GM12878 (cell line): ENCODE measurements at regions not wholly inside any gene's neighbourhood (a gene's known extent, or its start where the extent isn't known, plus 50 kb on each side); places are given as distances from the start of the nearest gene placed in this dataset.

ENCODE experiments used
- ATAC-seq: fragments of 200-7000 bp; cut with Tn5 transposase; 3 replicates; pipeline ENCODE4 v1.9.1; 2020; ENCODE audit warnings: mild to moderate bottlenecking, moderate library complexity
- BruUV-seq: library from RNA; stranded (reverse); fragments of 400-500 nt; replicated peaks from 2 replicates; lab custom pipeline; 2021; lab: Mats Ljungman, UMichigan
- CTCF ChIA-PET: fragments of 300-600 bp; sonication (Branson Sonifier 250); formaldehyde crosslinking; extraction: SDS; loops from one replicate; lab custom pipeline; 2021; ENCODE audit warnings: inconsistent platforms; lab: Yijun Ruan, JAX
- POLR2A ChIA-PET: fragments of 350-600 bp; formaldehyde crosslinking; extraction: SDS; loops from one replicate; lab custom pipeline; 2021; ENCODE audit warnings: inconsistent platforms; lab: Charles Lee
- RAD21 ChIA-PET: fragments of 300-600 bp; sonication (Branson Sonifier 250); formaldehyde crosslinking; loops from one replicate; lab custom pipeline; 2023; ENCODE audit warnings: antibody characterized with exemption; ENCODE audit not compliant: unreplicated experiment; lab: Charles Lee
- SMC1A ChIA-PET: fragments of 300-600 bp; sonication (Branson Sonifier 250); formaldehyde crosslinking; loops from one replicate; lab custom pipeline; 2023; ENCODE audit not compliant: unreplicated experiment, uncharacterized antibody; lab: Charles Lee
- DNase-seq: peaks from one replicate; pipeline ENCODE4 v3.0.0-alpha.2; 2011; ENCODE audit warnings: low read depth, low spot score
- FAIRE-seq: peaks from 3 replicates; lab custom pipeline; 2011; peaks lifted over from hg19 to GRCh38; lab: Jason Lieb, UNC
- H2AFZ ChIP-seq: 2 replicates; pipeline ENCODE4 v1.6.0; 2011; ENCODE audit warnings: low read depth, low read length, control low read depth; ENCODE audit not compliant: control insufficient read depth
- H3K27ac ChIP-seq: 2 replicates; pipeline ENCODE4 v1.5.1; 2011; ENCODE audit warnings: control low read depth; ENCODE audit not compliant: control insufficient read depth, insufficient read depth
- H3K27me3 ChIP-seq, 2 experiments: replicated peaks in 1 of 2; 2 replicates each; pipeline versions ENCODE4 v1.6.0 to v1.6.1; 2011; ENCODE audit warnings: low read length in 1 of 2; ENCODE audit not compliant: control insufficient read depth in 2 of 2, insufficient read depth in 2 of 2
- H3K36me3 ChIP-seq, 2 experiments: 2 replicates each; pipeline ENCODE4 v1.5.1; 2011; ENCODE audit warnings: low read length in 1 of 2; ENCODE audit not compliant: control insufficient read depth in 2 of 2, insufficient read depth in 2 of 2
- H3K4me1 ChIP-seq: 2 replicates; pipeline ENCODE4 v1.6.1; 2011; ENCODE audit warnings: mild to moderate bottlenecking, low read length, moderate library complexity, mixed read lengths; ENCODE audit not compliant: control insufficient read depth, insufficient read depth
- H3K4me2 ChIP-seq: 2 replicates; pipeline ENCODE4 v1.6.0; 2011; ENCODE audit warnings: control low read depth; ENCODE audit not compliant: control insufficient read depth, insufficient read depth
- H3K4me3 ChIP-seq: fragments of 200-600 bp; sonication (generic); 2 replicates; pipeline ENCODE4 v1.5.1; 2016
- H3K79me2 ChIP-seq: 2 replicates; pipeline ENCODE4 v1.6.0; 2011; ENCODE audit warnings: low read length; ENCODE audit not compliant: control insufficient read depth, insufficient read depth
- H3K9ac ChIP-seq: 2 replicates; pipeline ENCODE4 v1.8.0; 2011; ENCODE audit warnings: low read length, control low read depth, mixed read lengths; ENCODE audit not compliant: control insufficient read depth, insufficient read depth
- H3K9me3 ChIP-seq: replicated peaks from 3 replicates; pipeline ENCODE4 v1.5.1; 2011; ENCODE audit warnings: mild to moderate bottlenecking, low read length; ENCODE audit not compliant: control insufficient read depth, insufficient read depth
- H4K20me1 ChIP-seq: 2 replicates; pipeline ENCODE4 v1.6.0; 2011; ENCODE audit not compliant: control insufficient read depth, insufficient read depth
- CHD1 ChIP-seq: IDR thresholded peaks from 2 replicates; pipeline ENCODE4 v1.6.1; 2012; ENCODE audit warnings: low read depth, low read length, improper control_type of control experiment
- CREM ChIP-seq: IDR thresholded peaks from 2 replicates; pipeline ENCODE4 v1.6.1; 2014; ENCODE audit warnings: antibody characterized with exemption, low read depth
- CUX1 ChIP-seq: IDR thresholded peaks from 2 replicates; pipeline ENCODE4 v1.6.1; 2012; ENCODE audit warnings: improper control_type of control experiment, low read depth, low read length; ENCODE audit not compliant: insufficient replicate concordance
- E2F8 ChIP-seq: fragments of 450-650 bp; IDR thresholded peaks from 2 replicates; pipeline ENCODE4 v1.6.1; 2018; ENCODE audit warnings: mild to moderate bottlenecking, low read depth, moderate library complexity; ENCODE audit not compliant: partially characterized antibody
- HDAC6 ChIP-seq: fragments of 200-600 bp; sonication (generic); IDR thresholded peaks from one replicate; pipeline ENCODE4 v1.8.0; 2017; ENCODE audit warnings: antibody characterized with exemption; ENCODE audit not compliant: unreplicated experiment
- MEF2A ChIP-seq: IDR thresholded peaks from 2 replicates; pipeline ENCODE4 v1.6.1; 2011; ENCODE audit warnings: low read depth, mild to moderate bottlenecking, low read length, moderate library complexity; ENCODE audit not compliant: insufficient read depth
- NR2C1 ChIP-seq: fragments of 450-650 bp; IDR thresholded peaks from 2 replicates; pipeline ENCODE4 v1.6.1; 2017; ENCODE audit warnings: antibody characterized with exemption, mild to moderate bottlenecking, moderate library complexity
- RFX5 ChIP-seq: IDR thresholded peaks from 2 replicates; pipeline ENCODE4 v1.6.1; 2011; ENCODE audit warnings: low read depth, low read length, improper control_type of control experiment
- SMAD1 ChIP-seq: fragments of 450-650 bp; IDR thresholded peaks from 2 replicates; pipeline ENCODE4 v1.6.1; 2018; ENCODE audit warnings: mild to moderate bottlenecking, low read depth; ENCODE audit not compliant: partially characterized antibody
- TARDBP ChIP-seq: IDR thresholded peaks from 2 replicates; pipeline ENCODE4 v1.6.1; 2016; ENCODE audit warnings: borderline replicate concordance
- WRNIP1 ChIP-seq: IDR thresholded peaks from 2 replicates; pipeline ENCODE4 v1.6.1; 2011; ENCODE audit warnings: low read depth, low read length, improper control_type of control experiment, borderline replicate concordance
- WGBS: methylation state at CpG from one replicate; pipeline ENCODE4 v1.1.6; 2016; ENCODE audit warnings: low lambda C conversion rate; ENCODE audit not compliant: insufficient replicate concordance, insufficient coverage; ENCODE audit errors: missing lambda C conversion rate; 5-methylcytosine and 5-hydroxymethylcytosine counted together
- in situ Hi-C: fragments of 300-500 bp; cut with MboI; formaldehyde crosslinking; loops from 9 replicates; pipeline ENCODE4 v1.14.3; 2018; ENCODE audit warnings: mixed read lengths
- intact Hi-C: fragments of 100-400 bp; cut with micrococcal nuclease; formaldehyde crosslinking; loops from one replicate; pipeline ENCODE4 v1.14.2; 2022; ENCODE audit not compliant: unreplicated experiment

GRCh38 chr13:70756088-70756487 lies 647.8 kb upstream of the KLHL1 start:
- H3K27me3 ChIP-seq: no peaks in the 10 kb centered on the region
- no peak overlapping the region for H3K4me2 ChIP-seq
- SMC1A ChIA-PET: no interaction called here
- CTCF ChIA-PET: no interaction called here
- ATAC-seq (no peak), FAIRE-seq (no peak), DNase-seq (no peak)
- no TSS peak for BruUV-seq
- intact Hi-C loops (no loop called here), in situ Hi-C loops (no loop called here)
- POLR2A ChIA-PET: no interaction called here
- TF ChIP-seq CREM: no peak
- no peak for TF ChIP-seq MEF2A
- no peak for TF ChIP-seq TARDBP
- H3K4me3 ChIP-seq: no peak overlapping the region
- H3K9ac ChIP-seq: no peak overlapping the region
- RAD21 ChIA-PET: no interaction called here
- H3K27ac ChIP-seq: no peak overlapping the region
- no peaks in the 10 kb centered on the region for H3K79me2 ChIP-seq
- H3K4me1 ChIP-seq: no peaks in the 10 kb centered on the region
- no peaks in the 10 kb centered on the region for H3K9me3 ChIP-seq
- H3K36me3 ChIP-seq: no peaks in the 10 kb centered on the region
- no peaks in the 10 kb centered on the region for H4K20me1 ChIP-seq
- H2AFZ ChIP-seq: no peak overlapping the region

- Histone ChIP-seq H3K27me3 (no peaks in the 10 kb centered on the region), H3K4me2 (no peak overlapping the region), H4K20me1 (no peaks in the 10 kb centered on the region), H3K79me2 (no peaks in the 10 kb centered on the region), H3K9ac (no peak overlapping the region), H3K4me3 (no peak overlapping the region), H3K27ac (no peak overlapping the region), H3K4me1 (no peaks in the 10 kb centered on the region), H3K9me3 (no peaks in the 10 kb centered on the region), H3K36me3 (no peaks in the 10 kb centered on the region), H2AFZ (no peak overlapping the region)
- intact Hi-C loops (no loop called here), in situ Hi-C loops (no loop called here)
- RAD21 ChIA-PET: no interaction called here
- DNase-seq: no peak
- SMC1A ChIA-PET: no interaction called here
- CTCF ChIA-PET: no interaction called here
- no TSS peak for BruUV-seq
- no peak for ATAC-seq
- FAIRE-seq: no peak
- POLR2A ChIA-PET: no interaction called here
- 1% methylated on average over 4 of the region's 4 CpGs for WGBS
- TF ChIP-seq E2F8: no peak
- TF ChIP-seq TARDBP: no peak
- no peak for TF ChIP-seq SMAD1
- no peak for TF ChIP-seq HDAC6
- no peak for TF ChIP-seq WRNIP1
- no peak for TF ChIP-seq CHD1
- no peak for TF ChIP-seq RFX5
- no peak for TF ChIP-seq CUX1
- no peak for TF ChIP-seq NR2C1
Observed at GRCh38 chr13:70755456-70755855, 647.2 kb upstream of the KLHL1 start.
